HepG2 (cell line): ENCODE measurements at regions not wholly inside any gene's neighbourhood (a gene's known extent, or its start where the extent isn't known, plus 50 kb on each side); places are given as distances from the start of the nearest gene placed in this dataset.

Experiments
- ATAC-seq: fragments of 200-7000 bp; cut with Tn5 transposase; 3 replicates; pipeline ENCODE4 v1.9.1; 2020; ENCODE audit warnings: mild to moderate bottlenecking, moderate library complexity
- BruUV-seq: library from RNA; stranded (reverse); fragments of 400-500 nt; replicated peaks from 2 replicates; lab custom pipeline; 2021; lab: Mats Ljungman, UMichigan
- CTCF ChIA-PET: fragments of 300-600 bp; formaldehyde crosslinking; extraction: SDS; loops from one replicate; lab custom pipeline; 2021; ENCODE audit warnings: low total read pairs, inconsistent platforms, low intra/inter-chr PET ratio; lab: Yijun Ruan, JAX
- POLR2A ChIA-PET: fragments of 350-600 bp; sonication (Branson Sonifier 250); formaldehyde crosslinking; loops from one replicate; lab custom pipeline; 2020; ENCODE audit warnings: antibody characterized with exemption, inconsistent platforms; lab: Yijun Ruan, JAX
- DNase-seq: peaks from one replicate; pipeline ENCODE4 v3.0.0-alpha.2; 2015; ENCODE audit warnings: low spot score
- FAIRE-seq: peaks from 3 replicates; lab custom pipeline; 2011; peaks lifted over from hg19 to GRCh38; lab: Jason Lieb, UNC
- H2AFZ ChIP-seq: one replicate; pipeline ENCODE4 v1.6.1; 2011; ENCODE audit warnings: low read length, inconsistent platforms
- H3K27ac ChIP-seq: fragments of 300-600 bp; 3 replicates; pipeline ENCODE4 v1.8.0; 2011; ENCODE audit warnings: mixed run types, mild to moderate bottlenecking, mixed read lengths, low read length, inconsistent platforms; ENCODE audit not compliant: insufficient read depth; ENCODE audit errors: extremely low read length
- H3K27me3 ChIP-seq, 2 experiments: fragments of 200-600 bp in 1 of 2; 2 replicates in 1 of 2; 3 replicates in 1 of 2; pipeline versions ENCODE4 v1.6.0 to v1.8.0; 2011; ENCODE audit warnings: low read length in 2 of 2, mild to moderate bottlenecking in 2 of 2, moderate library complexity in 2 of 2, inconsistent platforms in 1 of 2; ENCODE audit not compliant: insufficient read depth in 2 of 2, control insufficient read depth in 1 of 2
- H3K36me3 ChIP-seq, 2 experiments: fragments of 200-600 bp in 1 of 2; replicated peaks in 1 of 2; 2 replicates in 1 of 2; 3 replicates in 1 of 2; pipeline versions ENCODE4 v1.5.1 to v1.8.0; 2011; ENCODE audit warnings: low read length in 2 of 2, inconsistent platforms in 1 of 2; ENCODE audit not compliant: insufficient read depth in 2 of 2, control insufficient read depth in 1 of 2
- H3K4me1 ChIP-seq: 2 replicates; pipeline ENCODE4 v1.5.1; 2012; ENCODE audit warnings: low read length, inconsistent platforms; ENCODE audit not compliant: insufficient read depth
- H3K4me2 ChIP-seq: 2 replicates; pipeline ENCODE4 v1.6.0; 2011; ENCODE audit warnings: low read depth, low read length, inconsistent platforms
- H3K4me3 ChIP-seq, 3 experiments: fragments of 200-600 bp in 1 of 3; sonication (generic), shearing (Covaris generic) in 1 of 3; replicated peaks in 1 of 3; 2 replicates each; pipeline ENCODE4 v1.5.1; 2011 to 2016; ENCODE audit warnings: low read length in 3 of 3, inconsistent platforms in 2 of 3, low read depth in 2 of 3, mild to moderate bottlenecking in 2 of 3, control low read depth in 1 of 3, mixed read lengths in 1 of 3; ENCODE audit not compliant: insufficient read depth in 1 of 3
- H3K79me2 ChIP-seq: one replicate; pipeline ENCODE4 v1.6.1; 2011; ENCODE audit warnings: low read length, inconsistent platforms; ENCODE audit not compliant: insufficient read depth
- H3K9ac ChIP-seq: 2 replicates; pipeline ENCODE4 v1.6.0; 2011; ENCODE audit warnings: mild to moderate bottlenecking, low read depth, low read length, inconsistent platforms; ENCODE audit not compliant: insufficient read depth
- H3K9me3 ChIP-seq: 2 replicates; pipeline ENCODE4 v1.5.1; 2012; ENCODE audit warnings: mild to moderate bottlenecking, low read length
- H4K20me1 ChIP-seq: 2 replicates; pipeline ENCODE4 v1.6.0; 2011; ENCODE audit warnings: inconsistent platforms, mild to moderate bottlenecking, low read length, moderate library complexity; ENCODE audit not compliant: insufficient read depth
- CTCF ChIP-seq: sonication (generic); formaldehyde crosslinking; IDR thresholded peaks from 2 replicates; pipeline ENCODE4 v1.5.0; 2020; ENCODE audit warnings: mild to moderate bottlenecking, missing genetic modification reagents, moderate library complexity
- HOXD1 ChIP-seq: sonication (generic); formaldehyde crosslinking; IDR thresholded peaks from 2 replicates; pipeline ENCODE4 v1.5.0; 2020; ENCODE audit warnings: missing genetic modification reagents
- MAZ ChIP-seq, 2 experiments: sonication (generic) in 1 of 2; formaldehyde crosslinking in 1 of 2; IDR thresholded peaks; 2 replicates each; pipeline versions ENCODE4 v1.5.0 to v1.6.1; 2012 to 2020; ENCODE audit warnings: low read depth in 2 of 2, mild to moderate bottlenecking in 2 of 2, borderline replicate concordance in 1 of 2, improper control_type of control experiment in 1 of 2, low read length in 1 of 2, missing genetic modification reagents in 1 of 2, moderate library complexity in 1 of 2
- NR1H2 ChIP-seq: sonication (generic); formaldehyde crosslinking; IDR thresholded peaks from 2 replicates; pipeline ENCODE4 v1.8.1; 2022; ENCODE audit warnings: low read depth, missing genetic modification reagents, borderline replicate concordance
- RFX3 ChIP-seq: IDR thresholded peaks from 2 replicates; pipeline ENCODE4 v1.6.1; 2016; ENCODE audit warnings: missing biosample characterization, missing genetic modification reagents
- ZBTB4 ChIP-seq: sonication (generic); formaldehyde crosslinking; IDR thresholded peaks from 2 replicates; pipeline ENCODE4 v1.4.0; 2020; ENCODE audit warnings: missing genetic modification reagents, mild to moderate bottlenecking, borderline replicate concordance
- ZFX ChIP-seq: sonication (generic); formaldehyde crosslinking; IDR thresholded peaks from 2 replicates; pipeline ENCODE4 v1.4.0; 2020; ENCODE audit warnings: mild to moderate bottlenecking, low read depth, missing genetic modification reagents, moderate library complexity
- ZKSCAN1 ChIP-seq: fragments of 150-350 bp; IDR thresholded peaks from 2 replicates; pipeline ENCODE4 v1.6.1; 2014; ENCODE audit warnings: low read length
- ZMYM4 ChIP-seq: sonication (generic); formaldehyde crosslinking; IDR thresholded peaks from 2 replicates; pipeline ENCODE4 v1.8.1; 2023; ENCODE audit warnings: mild to moderate bottlenecking, missing genetic modification reagents
- ZNF724P ChIP-seq: sonication (generic); formaldehyde crosslinking; IDR thresholded peaks from 2 replicates; pipeline ENCODE4 v1.8.0; 2022; ENCODE audit warnings: missing genetic modification reagents, borderline replicate concordance
- ZNF776 ChIP-seq: sonication (generic); formaldehyde crosslinking; IDR thresholded peaks from 2 replicates; pipeline ENCODE4 v1.4.0; 2020; ENCODE audit warnings: mild to moderate bottlenecking, missing genetic modification reagents
- WGBS: methylation state at CpG from one replicate; pipeline ENCODE4 v1.1.6; 2017; ENCODE audit warnings: low lambda C conversion rate; 5-methylcytosine and 5-hydroxymethylcytosine counted together
- in situ Hi-C: cut with HindIII; loops from 2 replicates; pipeline ENCODE4 v1.10.0; 2017; ENCODE audit warnings: low pct_unique_long_range_greater_than_20kb; ENCODE audit not compliant: extremely low pct_ligation_motif_present
- intact Hi-C: fragments of 100-400 bp; cut with micrococcal nuclease; formaldehyde crosslinking; loops from one replicate; pipeline ENCODE4 v1.10.0; 2022; ENCODE audit not compliant: unreplicated experiment
- TF ChIP-seq, protein P1 (sequence below): sonication (generic); formaldehyde crosslinking; IDR thresholded peaks from 2 replicates; pipeline ENCODE4 v1.8.0; 2022; ENCODE audit warnings: missing genetic modification reagents, mild to moderate bottlenecking, moderate library complexity, borderline replicate concordance

- Histone ChIP-seq H4K20me1 (no peaks in the 10 kb centered on the region), H3K36me3 (no peaks in the 10 kb centered on the region), H3K9me3 (no peaks in the 10 kb centered on the region), H3K9ac (no peak overlapping the region), H3K27ac (no peak overlapping the region), H3K4me2 (no peak overlapping the region), H3K79me2 (no peaks in the 10 kb centered on the region), H3K27me3 (no peaks in the 10 kb centered on the region), H3K4me3 (no peak overlapping the region), H2AFZ (no peak overlapping the region), H3K4me1 (no peaks in the 10 kb centered on the region)
- WGBS, result 53% methylated on average over 3 of the region's 3 CpGs
- DNase-seq (no peak), FAIRE-seq (no peak), ATAC-seq (no peak)
- in situ Hi-C loops (no loop called here), intact Hi-C loops (no loop called here)
- POLR2A ChIA-PET, result no interaction called here
- CTCF ChIA-PET, result no interaction called here
- TF ChIP-seq ZNF724P, result no peak
- TF ChIP-seq HOXD1 (CRISPR knock-in tag), result no peak
- no peak for TF ChIP-seq RFX3 (CRISPR knock-in tag)
- no peak for TF ChIP-seq ZKSCAN1
- no peak for TF ChIP-seq ZFX
- no TSS peak for BruUV-seq
Observed at GRCh38 chrX:19188566-19188965, 66.3 kb upstream of the ADGRG2 start.

- no peak for ATAC-seq
- Histone ChIP-seq H3K4me1 (no peaks in the 10 kb centered on the region), H3K4me3 (no peak overlapping the region), H3K9me3 (no peaks in the 10 kb centered on the region), H3K79me2 (no peaks in the 10 kb centered on the region), H3K9ac (no peak overlapping the region), H3K27me3 (peaks cover 0 to 3% of the 10 kb centered on the region in 2 experiments; a peak in 2 of 5 replicates), H2AFZ (no peak overlapping the region), H3K27ac (no peak overlapping the region), H4K20me1 (no peaks in the 10 kb centered on the region), H3K4me2 (no peak overlapping the region), H3K36me3 (no peaks in the 10 kb centered on the region)
- intact Hi-C loops, result loop anchor here (5.0 kb wide), 1 partner anchor 174 kb away; no protein-coding TSS in a partner anchor
- DNase-seq, result no peak
- POLR2A ChIA-PET, result no interaction called here
- BruUV-seq, result no TSS peak
- in situ Hi-C loops, result no loop called here
- 10% methylated on average over 5 of the region's 5 CpGs for WGBS
- FAIRE-seq, result no peak
- CTCF ChIA-PET, result no interaction called here
- TF ChIP-seq ZMYM4 (CRISPR knock-in tag), result no peak
- TF ChIP-seq ZNF776 (CRISPR knock-in tag), result no peak
- no peak for TF ChIP-seq NR1H2 (CRISPR knock-in tag)
- TF ChIP-seq, protein P1, sequence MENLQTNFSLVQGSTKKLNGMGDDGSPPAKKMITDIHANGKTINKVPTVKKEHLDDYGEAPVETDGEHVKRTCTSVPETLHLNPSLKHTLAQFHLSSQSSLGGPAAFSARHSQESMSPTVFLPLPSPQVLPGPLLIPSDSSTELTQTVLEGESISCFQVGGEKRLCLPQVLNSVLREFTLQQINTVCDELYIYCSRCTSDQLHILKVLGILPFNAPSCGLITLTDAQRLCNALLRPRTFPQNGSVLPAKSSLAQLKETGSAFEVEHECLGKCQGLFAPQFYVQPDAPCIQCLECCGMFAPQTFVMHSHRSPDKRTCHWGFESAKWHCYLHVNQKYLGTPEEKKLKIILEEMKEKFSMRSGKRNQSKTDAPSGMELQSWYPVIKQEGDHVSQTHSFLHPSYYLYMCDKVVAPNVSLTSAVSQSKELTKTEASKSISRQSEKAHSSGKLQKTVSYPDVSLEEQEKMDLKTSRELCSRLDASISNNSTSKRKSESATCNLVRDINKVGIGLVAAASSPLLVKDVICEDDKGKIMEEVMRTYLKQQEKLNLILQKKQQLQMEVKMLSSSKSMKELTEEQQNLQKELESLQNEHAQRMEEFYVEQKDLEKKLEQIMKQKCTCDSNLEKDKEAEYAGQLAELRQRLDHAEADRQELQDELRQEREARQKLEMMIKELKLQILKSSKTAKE (CRISPR knock-in tag), result no peak
- no peak for TF ChIP-seq ZBTB4 (CRISPR knock-in tag)
- no peak for TF ChIP-seq CTCF (CRISPR knock-in tag)
- no peak for TF ChIP-seq MAZ (IDR thresholded peaks at IDR 0.05; ENCODE audit: borderline replicate concordance, low read depth, low read length)
- no peak for TF ChIP-seq MAZ (CRISPR knock-in tag; IDR thresholded peaks at IDR 0.05; ENCODE audit: low read depth)
Observed at GRCh38 chrX:19190902-19191301, 68.6 kb upstream of the ADGRG2 start.
